ENCODE measurements at regions not wholly inside any gene's neighbourhood (a gene's known extent, or its start where the extent isn't known, plus 50 kb on each side); places are given as distances from the start of the nearest gene placed in this dataset.

- no peak overlapping the region for H3K4me3 ChIP-seq
- H3K4me1 ChIP-seq: no peaks in the 10 kb centered on the region
- no peak for DNase-seq (ENCODE audit: extremely low spot score in 2 of 2)
- H3K36me3 ChIP-seq: no peaks in the 10 kb centered on the region
- TF ChIP-seq CTCF (IDR thresholded peaks at IDR 0.05) (no peak), POLR2A (IDR thresholded peaks at IDR 0.05) (no peak), POLR2AphosphoS5 (IDR thresholded peaks at IDR 0.05; ENCODE audit: insufficient read depth in 1 of 2, low read depth in 1 of 2) (no peak)
- no peaks in the 10 kb centered on the region for H3K27me3 ChIP-seq
- no peak overlapping the region for H3K27ac ChIP-seq
- H3K9me3 ChIP-seq: no peaks in the 10 kb centered on the region
- intact Hi-C loops (cut with DNase I): no loop called here
These were observed 61.4 kb upstream of the BARHL2 start for GRCh38 chr1:90778486-90778885.

- no peak for DNase-seq (ENCODE audit: extremely low spot score in 2 of 2)
- Histone ChIP-seq H3K36me3 (no peaks in the 10 kb centered on the region), H3K4me3 (no peak overlapping the region), H3K27me3 (no peaks in the 10 kb centered on the region), H3K27ac (no peak overlapping the region), H3K4me1 (no peaks in the 10 kb centered on the region), H3K9me3 (no peaks in the 10 kb centered on the region)
- intact Hi-C loops (cut with DNase I): no loop called here
- TF ChIP-seq POLR2AphosphoS5 (IDR thresholded peaks at IDR 0.05; ENCODE audit: insufficient read depth in 1 of 2, low read depth in 1 of 2) (no peak), CTCF (IDR thresholded peaks at IDR 0.05) (no peak), POLR2A (IDR thresholded peaks at IDR 0.05) (no peak)
These were observed 56.7 kb upstream of the BARHL2 start for GRCh38 chr1:90773812-90774211.

- no peak overlapping the region for H3K4me3 ChIP-seq
- no peak for DNase-seq (ENCODE audit: extremely low spot score in 2 of 2)
- intact Hi-C loops (cut with DNase I): no loop called here
- no peaks in the 10 kb centered on the region for H3K9me3 ChIP-seq
- no peak for TF ChIP-seq CTCF (IDR thresholded peaks at IDR 0.05)
- no peak for TF ChIP-seq POLR2AphosphoS5 (IDR thresholded peaks at IDR 0.05; ENCODE audit: insufficient read depth in 1 of 2, low read depth in 1 of 2)
- no peak for TF ChIP-seq POLR2A (IDR thresholded peaks at IDR 0.05)
- H3K27ac ChIP-seq: no peak overlapping the region
- H3K36me3 ChIP-seq: no peaks in the 10 kb centered on the region
- no peaks in the 10 kb centered on the region for H3K27me3 ChIP-seq
- no peaks in the 10 kb centered on the region for H3K4me1 ChIP-seq
These were observed 51.7 kb upstream of the BARHL2 start for GRCh38 chr1:90768826-90769225.

- TF ChIP-seq POLR2A (IDR thresholded peaks at IDR 0.05) (no peak), POLR2AphosphoS5 (IDR thresholded peaks at IDR 0.05; ENCODE audit: insufficient read depth in 1 of 2, low read depth in 1 of 2) (no peak), CTCF (IDR thresholded peaks at IDR 0.05) (no peak)
- H3K27me3 ChIP-seq: no peaks in the 10 kb centered on the region
- no peaks in the 10 kb centered on the region for H3K9me3 ChIP-seq
- no peaks in the 10 kb centered on the region for H3K4me1 ChIP-seq
- no peak overlapping the region for H3K27ac ChIP-seq
- intact Hi-C loops (cut with DNase I): no loop called here
- DNase-seq (ENCODE audit: extremely low spot score in 2 of 2): no peak
- H3K36me3 ChIP-seq: no peaks in the 10 kb centered on the region
- no peak overlapping the region for H3K4me3 ChIP-seq
These were observed 51.0 kb upstream of the BARHL2 start for GRCh38 chr1:90768098-90768497.

Measured in vagina (tissue), 2 donors.